ENCODE measurements at regions not wholly inside any gene's neighbourhood (a gene's known extent, or its start where the extent isn't known, plus 50 kb on each side); places are given as distances from the start of the nearest gene placed in this dataset.

DNA sequence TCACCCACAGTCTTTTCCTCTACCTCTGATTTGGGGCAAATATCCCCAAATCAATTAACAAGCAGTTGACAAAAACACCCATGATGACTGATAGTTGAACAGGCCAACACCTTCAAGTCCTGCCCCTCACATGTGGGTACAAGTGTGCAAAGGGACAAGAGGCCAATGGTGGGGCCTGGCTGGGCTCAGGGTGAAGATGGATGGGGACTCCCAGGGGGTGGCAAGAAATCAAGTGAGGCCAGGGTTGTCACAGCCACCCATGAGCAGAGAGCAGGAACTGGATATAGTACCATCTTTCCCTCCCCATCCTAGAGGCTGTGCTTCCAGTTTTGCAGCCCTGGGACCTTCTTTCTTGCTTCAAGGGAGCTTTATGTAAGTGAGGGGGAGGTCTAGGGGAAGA lies 270.2 kb upstream of the TOPAZ1 start:
- TF ChIP-seq, protein P1, sequence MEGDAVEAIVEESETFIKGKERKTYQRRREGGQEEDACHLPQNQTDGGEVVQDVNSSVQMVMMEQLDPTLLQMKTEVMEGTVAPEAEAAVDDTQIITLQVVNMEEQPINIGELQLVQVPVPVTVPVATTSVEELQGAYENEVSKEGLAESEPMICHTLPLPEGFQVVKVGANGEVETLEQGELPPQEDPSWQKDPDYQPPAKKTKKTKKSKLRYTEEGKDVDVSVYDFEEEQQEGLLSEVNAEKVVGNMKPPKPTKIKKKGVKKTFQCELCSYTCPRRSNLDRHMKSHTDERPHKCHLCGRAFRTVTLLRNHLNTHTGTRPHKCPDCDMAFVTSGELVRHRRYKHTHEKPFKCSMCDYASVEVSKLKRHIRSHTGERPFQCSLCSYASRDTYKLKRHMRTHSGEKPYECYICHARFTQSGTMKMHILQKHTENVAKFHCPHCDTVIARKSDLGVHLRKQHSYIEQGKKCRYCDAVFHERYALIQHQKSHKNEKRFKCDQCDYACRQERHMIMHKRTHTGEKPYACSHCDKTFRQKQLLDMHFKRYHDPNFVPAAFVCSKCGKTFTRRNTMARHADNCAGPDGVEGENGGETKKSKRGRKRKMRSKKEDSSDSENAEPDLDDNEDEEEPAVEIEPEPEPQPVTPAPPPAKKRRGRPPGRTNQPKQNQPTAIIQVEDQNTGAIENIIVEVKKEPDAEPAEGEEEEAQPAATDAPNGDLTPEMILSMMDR (IDR thresholded peaks at IDR 0.05), result no peak
- TF ChIP-seq POLR2A (IDR thresholded peaks at IDR 0.05), result no peak
- no peak for TF ChIP-seq POLR2AphosphoS5 (IDR thresholded peaks at IDR 0.05)
- TF ChIP-seq EP300 (IDR thresholded peaks at IDR 0.05), result no peak

Data from gastroesophageal sphincter (tissue), 3 donors.